T-helper 1 cell treated with Interleukin-12 subunit alpha and Interleukin-12 subunit beta and Interleukin-4 antibody, amounts not matched to agents 30 μg/mL and 1 μg/mL, for 36 hours (primary cell): ENCODE measurements at regions not wholly inside any gene's neighbourhood (a gene's known extent, or its start where the extent isn't known, plus 50 kb on each side); places are given as distances from the start of the nearest gene placed in this dataset.

Experiments used
- H3K27ac Mint-ChIP-seq: one replicate; pipeline ENCODE4 v1.8.0; 2021; ENCODE audit warnings: mild to moderate bottlenecking, mixed read lengths
- H3K27me3 Mint-ChIP-seq: one replicate; pipeline ENCODE4 v1.8.0; 2021; ENCODE audit warnings: low read depth, mixed read lengths
- H3K36me3 Mint-ChIP-seq: one replicate; pipeline ENCODE4 v1.8.0; 2021; ENCODE audit warnings: low read depth, mixed read lengths
- H3K4me1 Mint-ChIP-seq: one replicate; pipeline ENCODE4 v1.8.0; 2021; ENCODE audit warnings: low read depth, mixed read lengths
- H3K4me3 Mint-ChIP-seq: one replicate; pipeline ENCODE4 v1.8.0; 2021; ENCODE audit warnings: mild to moderate bottlenecking, moderate library complexity, mixed read lengths
- H3K9me3 Mint-ChIP-seq: one replicate; pipeline ENCODE4 v1.8.0; 2021; ENCODE audit warnings: mixed read lengths

GRCh38 chr12:127984386-127985055 lies 282.4 kb upstream of the TMEM132C start:
- H3K36me3 Mint-ChIP-seq = no peaks in the 10 kb centered on the region
- H3K27me3 Mint-ChIP-seq = no peaks in the 10 kb centered on the region
- no peak overlapping the region for H3K4me3 Mint-ChIP-seq
- no peak overlapping the region for H3K27ac Mint-ChIP-seq
- H3K4me1 Mint-ChIP-seq = no peaks in the 10 kb centered on the region
- peaks cover 37% of the 10 kb centered on the region for H3K9me3 Mint-ChIP-seq

DNA sequence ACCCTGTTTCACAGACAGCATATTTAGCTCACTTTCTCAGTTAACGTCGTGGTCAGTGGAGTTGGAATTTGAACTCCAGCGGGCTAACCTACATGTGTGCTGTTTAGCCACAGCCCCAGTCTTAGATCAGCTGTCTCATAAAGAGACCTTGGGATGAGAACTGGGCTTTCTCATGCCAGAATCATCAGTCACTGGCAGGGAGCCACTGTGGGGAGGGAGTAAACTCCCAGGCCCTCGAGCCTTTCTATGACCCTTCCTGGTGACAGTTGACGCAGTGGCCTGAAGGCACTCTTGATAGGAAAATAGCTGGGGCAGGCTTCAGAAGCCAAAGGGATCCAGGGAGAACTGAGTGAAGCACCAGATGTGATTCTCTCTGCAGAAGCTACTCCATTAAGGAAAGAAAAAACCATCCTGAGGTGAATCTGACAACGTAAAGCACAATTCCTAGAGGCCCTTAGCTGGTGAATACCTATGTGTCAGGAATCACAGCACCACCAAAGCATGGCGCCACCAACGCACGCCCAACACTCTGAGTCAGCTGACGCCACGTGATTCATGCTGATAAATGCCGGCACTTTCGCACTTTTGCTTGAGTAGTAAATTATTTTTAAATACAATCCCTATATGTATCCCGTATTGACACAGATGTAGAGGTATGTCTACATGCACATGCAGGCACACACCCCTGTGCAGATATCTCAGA lies 279.6 kb upstream of the TMEM132C start:
- no peak overlapping the region for H3K4me3 Mint-ChIP-seq
- H3K9me3 Mint-ChIP-seq = peaks cover 38% of the 10 kb centered on the region
- H3K27me3 Mint-ChIP-seq = no peaks in the 10 kb centered on the region
- no peak overlapping the region for H3K27ac Mint-ChIP-seq
- no peaks in the 10 kb centered on the region for H3K4me1 Mint-ChIP-seq
- no peaks in the 10 kb centered on the region for H3K36me3 Mint-ChIP-seq

- Mint-ChIP-seq H3K9me3 (peaks cover 29% of the 10 kb centered on the region), H3K4me1 (no peaks in the 10 kb centered on the region), H3K4me3 (no peak overlapping the region), H3K27ac (no peak overlapping the region), H3K36me3 (no peaks in the 10 kb centered on the region), H3K27me3 (no peaks in the 10 kb centered on the region)
These were observed 275.5 kb upstream of the TMEM132C start for GRCh38 chr12:127991485-127991884.

DNA sequence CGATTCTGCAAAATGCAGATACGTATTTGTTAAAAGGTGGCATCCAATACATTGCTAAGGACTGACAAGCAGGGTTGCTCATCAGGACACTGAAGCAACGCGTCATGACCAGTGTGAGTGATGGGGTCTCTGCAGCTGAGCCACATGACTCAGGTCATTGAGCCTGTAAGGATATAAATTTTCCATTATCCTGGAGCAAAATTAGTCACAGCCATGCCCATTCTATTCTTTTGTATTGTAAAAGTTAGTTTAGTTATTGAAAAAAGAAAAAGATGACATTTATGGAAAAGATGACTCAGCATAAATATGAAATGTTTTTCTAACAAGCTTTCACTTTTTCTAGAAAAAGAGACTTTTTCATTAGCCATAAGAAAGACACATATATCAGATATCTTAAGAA lies 268.0 kb upstream of the TMEM132C start:
- Mint-ChIP-seq H3K27me3 (no peaks in the 10 kb centered on the region), H3K36me3 (no peaks in the 10 kb centered on the region), H3K27ac (no peak overlapping the region), H3K4me3 (no peak overlapping the region), H3K4me1 (no peaks in the 10 kb centered on the region), H3K9me3 (peaks cover 17% of the 10 kb centered on the region)

GRCh38 chr12:128004383-128004938 lies 262.5 kb upstream of the TMEM132C start:
- Mint-ChIP-seq H3K9me3 (peaks cover 9% of the 10 kb centered on the region), H3K27me3 (no peaks in the 10 kb centered on the region), H3K36me3 (no peaks in the 10 kb centered on the region), H3K4me3 (no peak overlapping the region), H3K27ac (no peak overlapping the region), H3K4me1 (no peaks in the 10 kb centered on the region)

DNA sequence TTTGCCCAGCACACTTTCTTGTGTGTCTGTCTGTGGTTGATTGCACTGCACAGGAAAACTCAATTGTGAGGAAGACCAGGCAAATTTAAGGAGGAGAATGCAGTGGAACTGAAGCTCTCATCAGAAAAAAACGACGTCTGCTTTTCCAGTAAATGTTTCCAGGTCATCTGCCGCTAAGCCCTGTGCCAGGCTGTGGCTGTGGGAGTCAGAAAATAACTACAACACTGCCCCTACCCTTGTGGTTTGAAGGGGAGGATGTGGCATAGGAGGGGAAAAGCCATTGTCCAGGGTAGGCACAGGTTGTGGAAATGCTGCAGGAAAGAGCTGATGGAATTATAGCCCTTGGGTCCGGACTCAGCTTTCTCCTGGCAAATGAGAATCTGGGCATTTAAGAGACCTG lies 259.7 kb upstream of the TMEM132C start:
- no peaks in the 10 kb centered on the region for H3K27me3 Mint-ChIP-seq
- peaks cover 6% of the 10 kb centered on the region for H3K9me3 Mint-ChIP-seq
- no peaks in the 10 kb centered on the region for H3K36me3 Mint-ChIP-seq
- no peak overlapping the region for H3K4me3 Mint-ChIP-seq
- H3K4me1 Mint-ChIP-seq = no peaks in the 10 kb centered on the region
- no peak overlapping the region for H3K27ac Mint-ChIP-seq

GRCh38 chr12:128008341-128008740 lies 258.6 kb upstream of the TMEM132C start:
- Mint-ChIP-seq H3K9me3 (peaks cover 6% of the 10 kb centered on the region), H3K27me3 (no peaks in the 10 kb centered on the region), H3K36me3 (no peaks in the 10 kb centered on the region), H3K4me1 (no peaks in the 10 kb centered on the region), H3K4me3 (no peak overlapping the region), H3K27ac (no peak overlapping the region)

DNA sequence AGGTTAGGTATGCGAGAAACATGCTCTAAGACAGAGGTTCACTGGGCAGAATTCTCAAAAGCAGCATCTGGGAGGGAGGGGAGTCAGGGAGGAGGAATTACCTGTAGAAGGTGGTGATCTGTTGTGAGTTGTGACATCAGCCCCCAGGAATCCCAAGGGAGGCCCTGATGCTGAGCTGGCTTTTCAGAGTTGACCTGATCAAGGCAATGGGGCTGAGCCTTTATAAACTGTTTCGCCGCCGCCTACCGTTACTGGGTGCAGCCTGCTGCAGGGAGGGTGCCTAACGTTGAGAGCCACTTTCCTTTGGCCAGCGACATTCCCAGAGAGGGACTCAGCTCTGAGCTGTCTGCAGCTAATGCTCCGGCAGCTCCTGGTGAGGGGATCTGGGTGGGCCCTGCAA lies 257.9 kb upstream of the TMEM132C start:
- no peaks in the 10 kb centered on the region for H3K27me3 Mint-ChIP-seq
- H3K36me3 Mint-ChIP-seq = no peaks in the 10 kb centered on the region
- no peak overlapping the region for H3K27ac Mint-ChIP-seq
- no peaks in the 10 kb centered on the region for H3K4me1 Mint-ChIP-seq
- H3K9me3 Mint-ChIP-seq = peaks cover 6% of the 10 kb centered on the region
- no peak overlapping the region for H3K4me3 Mint-ChIP-seq

DNA sequence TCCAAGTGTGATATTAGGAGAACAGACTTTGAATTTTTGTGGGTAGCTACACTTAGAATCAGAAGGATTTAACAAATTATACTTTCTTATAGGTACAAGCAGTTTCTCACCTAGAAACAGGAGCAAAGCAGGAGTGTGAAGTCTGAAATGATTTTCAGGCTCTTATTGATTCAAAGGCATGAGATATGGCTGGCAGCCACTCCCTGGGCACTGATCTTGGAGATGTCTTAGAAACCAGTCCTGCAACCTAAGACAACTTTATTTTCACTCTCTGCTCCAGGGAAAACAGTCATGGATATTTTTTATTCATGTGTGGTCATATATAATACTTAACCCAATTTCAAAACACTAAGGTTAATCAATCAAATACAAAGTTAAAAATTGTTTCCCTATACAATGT lies 254.9 kb upstream of the TMEM132C start:
- Mint-ChIP-seq H3K4me1 (no peaks in the 10 kb centered on the region), H3K27me3 (no peaks in the 10 kb centered on the region), H3K9me3 (no peaks in the 10 kb centered on the region), H3K4me3 (no peak overlapping the region), H3K27ac (no peak overlapping the region), H3K36me3 (no peaks in the 10 kb centered on the region)

DNA sequence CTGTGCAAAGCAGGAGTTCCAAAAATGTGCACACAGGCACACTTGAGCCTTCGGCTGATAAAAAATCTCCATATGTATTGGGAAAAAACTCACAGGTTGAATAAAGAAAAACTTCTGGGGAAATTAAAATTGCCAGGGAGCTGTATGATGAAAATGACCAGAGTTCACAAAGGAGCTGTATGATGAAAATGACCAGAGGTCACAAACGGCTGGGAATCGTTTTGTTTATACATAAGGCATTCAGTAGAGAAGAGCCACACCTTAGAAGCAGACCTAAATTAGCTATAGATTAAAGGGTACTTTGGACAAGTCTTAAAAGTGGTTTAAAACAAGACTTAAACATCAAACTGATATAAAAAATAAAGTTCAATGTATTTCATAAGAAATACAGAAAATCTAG lies 251.7 kb upstream of the TMEM132C start:
- Mint-ChIP-seq H3K27ac (no peak overlapping the region), H3K4me1 (no peaks in the 10 kb centered on the region), H3K4me3 (no peak overlapping the region), H3K36me3 (no peaks in the 10 kb centered on the region), H3K9me3 (peaks cover 7% of the 10 kb centered on the region), H3K27me3 (no peaks in the 10 kb centered on the region)

DNA sequence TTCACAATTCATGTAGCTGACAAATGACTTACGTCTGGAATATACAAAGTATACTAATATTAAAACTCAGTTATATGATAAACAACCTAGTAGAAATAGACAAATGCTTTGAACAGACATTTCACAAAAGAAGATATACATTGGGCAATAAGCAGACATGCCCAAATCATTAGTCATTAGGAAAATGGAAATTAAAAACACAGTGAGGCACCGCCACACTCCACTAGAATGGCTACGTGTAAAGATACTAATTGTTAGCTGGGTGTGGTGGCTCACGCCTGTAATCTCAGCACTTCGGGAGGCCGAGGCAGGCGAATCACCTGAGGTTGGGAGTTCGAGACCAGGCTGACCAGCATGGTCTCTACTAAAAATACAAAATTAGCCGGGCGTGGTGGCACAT lies 248.9 kb upstream of the TMEM132C start:
- Mint-ChIP-seq H3K27me3 (no peaks in the 10 kb centered on the region), H3K27ac (no peak overlapping the region), H3K4me1 (no peaks in the 10 kb centered on the region), H3K36me3 (no peaks in the 10 kb centered on the region), H3K9me3 (peaks cover 15% of the 10 kb centered on the region), H3K4me3 (no peak overlapping the region)

DNA sequence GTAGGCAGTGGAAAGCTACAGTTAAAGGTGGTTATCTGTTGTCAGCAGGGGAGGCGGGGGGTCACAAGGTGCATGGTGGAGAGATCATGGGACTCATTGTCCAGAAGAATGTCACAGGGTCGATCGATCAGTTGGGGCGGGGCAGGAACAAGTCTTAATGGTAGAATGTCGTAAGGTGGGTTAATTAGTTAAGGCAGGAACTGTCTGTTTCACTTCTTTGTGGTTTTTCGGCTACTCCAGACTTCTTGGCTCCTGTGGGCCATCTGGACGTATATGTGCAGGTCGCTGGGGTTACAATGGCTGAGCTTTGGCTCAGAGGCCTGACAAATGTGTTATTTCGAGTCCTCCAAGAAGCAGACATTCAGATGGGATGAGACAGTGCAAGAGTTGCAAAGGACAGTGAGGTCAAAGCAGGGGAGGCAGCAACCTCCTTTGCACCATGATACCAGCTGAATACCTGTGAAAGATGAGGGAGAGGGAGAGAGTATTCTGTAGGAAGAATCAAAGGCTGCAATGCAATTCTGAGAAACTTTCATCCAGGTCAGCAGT lies 246.9 kb upstream of the TMEM132C start:
- no peaks in the 10 kb centered on the region for H3K4me1 Mint-ChIP-seq
- H3K36me3 Mint-ChIP-seq = no peaks in the 10 kb centered on the region
- H3K27ac Mint-ChIP-seq = no peak overlapping the region
- no peaks in the 10 kb centered on the region for H3K27me3 Mint-ChIP-seq
- peaks cover 24% of the 10 kb centered on the region for H3K9me3 Mint-ChIP-seq
- H3K4me3 Mint-ChIP-seq = no peak overlapping the region

DNA sequence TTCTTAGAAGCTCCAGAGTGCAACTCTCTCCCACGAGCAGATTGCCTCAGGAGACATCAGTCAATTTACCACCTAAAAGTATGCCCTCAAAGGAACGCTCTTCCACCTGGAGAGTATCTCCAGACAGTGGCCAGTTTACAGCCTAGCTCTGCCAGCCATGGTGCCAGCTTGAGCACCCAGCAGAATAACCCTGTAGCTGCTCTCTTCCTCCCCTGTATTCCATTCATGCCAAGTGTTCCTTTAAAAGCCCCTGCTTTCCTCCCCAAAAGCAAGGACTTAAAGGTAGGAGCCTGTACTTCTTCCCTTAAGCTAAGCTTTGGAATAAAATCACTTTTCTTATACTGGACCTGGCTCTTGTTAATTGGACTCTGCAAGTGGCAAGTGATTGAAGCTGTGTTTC lies 245.4 kb upstream of the TMEM132C start:
- Mint-ChIP-seq H3K36me3 (no peaks in the 10 kb centered on the region), H3K4me3 (no peak overlapping the region), H3K27ac (no peak overlapping the region), H3K27me3 (no peaks in the 10 kb centered on the region), H3K9me3 (peaks cover 24% of the 10 kb centered on the region), H3K4me1 (no peaks in the 10 kb centered on the region)

DNA sequence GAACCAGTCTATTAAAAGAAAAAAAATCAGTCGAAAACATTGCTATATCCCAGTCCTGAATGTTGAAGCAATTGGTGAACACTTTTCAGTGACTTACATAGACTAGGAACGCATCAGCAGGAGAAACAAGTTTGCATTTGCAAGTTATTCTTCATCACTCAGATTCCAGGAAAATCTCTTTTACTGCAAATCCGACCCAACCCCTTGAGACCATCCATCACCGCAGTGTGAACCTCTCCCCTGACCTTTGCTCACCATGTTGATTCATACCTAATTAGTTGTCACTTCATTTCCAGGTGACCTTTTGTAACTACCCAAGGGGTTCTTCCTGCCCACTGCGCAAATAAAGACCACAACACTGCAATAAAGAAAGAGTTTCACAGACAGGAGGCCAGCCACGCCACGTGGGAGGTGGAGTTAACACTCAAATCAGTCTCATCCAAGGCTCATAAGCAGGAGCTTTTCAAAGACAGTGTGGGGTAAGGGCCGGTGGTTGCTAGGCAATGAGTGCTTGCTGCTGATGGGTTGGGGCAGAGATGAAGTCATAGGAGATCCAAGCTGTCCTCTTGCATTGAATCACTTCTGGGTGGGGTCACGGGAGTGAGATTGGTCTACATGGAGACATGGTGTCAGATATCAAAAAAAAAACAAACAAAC lies 241.3 kb upstream of the TMEM132C start:
- H3K9me3 Mint-ChIP-seq = peaks cover 28% of the 10 kb centered on the region

More for the DNA sequence above, 241.3 kb upstream of the TMEM132C start:
- Mint-ChIP-seq H3K27me3 (no peaks in the 10 kb centered on the region), H3K27ac (no peak overlapping the region), H3K36me3 (no peaks in the 10 kb centered on the region), H3K4me1 (no peaks in the 10 kb centered on the region), H3K4me3 (no peak overlapping the region)
